NOMO-1 treated with DMSO at 0.1 percent for 48 hours (cell line): ENCODE measurements at regions not wholly inside any gene's neighbourhood (a gene's known extent, or its start where the extent isn't known, plus 50 kb on each side); places are given as distances from the start of the nearest gene placed in this dataset.

Experiments used
- DNase-seq: peaks from one replicate; lab custom pipeline; 2025; ENCODE audit not compliant: unreplicated experiment; lab: John Stamatoyannopoulos, UW

DNA sequence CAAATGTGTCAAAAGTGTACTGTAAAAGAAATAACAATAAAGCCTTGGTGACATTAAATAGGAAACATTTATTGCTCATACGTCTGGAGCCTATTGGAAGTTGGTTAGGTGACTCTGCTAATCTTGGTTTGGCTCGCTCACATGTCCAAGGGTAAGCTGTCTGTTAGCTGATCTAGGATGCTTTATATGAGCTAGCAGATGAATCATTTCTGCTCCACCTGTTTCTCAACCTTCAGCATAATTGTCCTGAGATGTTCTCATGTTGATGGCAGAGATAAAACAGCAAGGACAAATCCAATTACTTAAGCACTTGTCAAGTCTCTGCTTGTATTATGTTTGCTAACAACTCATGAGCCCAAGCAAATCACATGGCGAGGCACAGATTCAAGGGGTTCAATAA is 56.0 kb upstream of the CD53 start:
- no peak for DNase-seq

DNA sequence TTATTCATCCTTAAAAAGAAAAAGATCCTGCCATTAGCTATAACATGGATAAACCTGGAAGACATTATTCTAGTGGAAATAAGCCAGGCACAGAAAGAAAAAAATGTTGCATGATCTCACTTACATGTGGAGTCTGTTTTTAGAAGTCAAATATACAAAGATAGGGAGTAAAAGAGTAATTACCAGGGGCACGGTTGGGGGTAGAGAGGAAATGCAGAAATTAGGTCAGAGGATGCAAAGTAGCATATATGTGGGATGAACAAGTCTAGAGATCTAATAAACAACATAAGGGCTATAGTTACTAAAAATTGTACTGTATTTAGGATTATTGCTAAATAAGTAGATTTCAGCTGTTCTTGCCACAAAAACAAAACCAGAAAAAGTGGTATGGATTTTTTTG is 61.4 kb upstream of the CD53 start:
- DNase-seq, result no peak

DNA sequence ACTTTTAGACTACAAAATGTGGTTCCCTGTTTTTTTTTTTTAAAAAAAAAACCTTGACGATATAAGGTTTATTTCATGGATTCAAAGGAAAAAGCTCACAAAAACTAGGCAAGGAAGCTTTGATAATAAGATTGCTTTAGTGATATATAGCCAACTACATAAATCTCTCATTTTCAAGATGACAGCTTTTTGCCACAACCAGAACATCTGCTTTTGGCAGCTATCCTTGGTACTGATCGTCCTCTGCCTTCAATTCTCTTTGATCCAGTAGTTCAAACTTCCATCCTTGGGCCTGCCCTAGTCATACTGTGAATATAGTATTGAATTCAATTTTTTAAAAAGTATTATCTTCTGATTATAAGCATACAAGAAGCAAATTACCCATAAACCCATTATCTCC is 72.9 kb upstream of the CD53 start:
- no peak for DNase-seq

DNA sequence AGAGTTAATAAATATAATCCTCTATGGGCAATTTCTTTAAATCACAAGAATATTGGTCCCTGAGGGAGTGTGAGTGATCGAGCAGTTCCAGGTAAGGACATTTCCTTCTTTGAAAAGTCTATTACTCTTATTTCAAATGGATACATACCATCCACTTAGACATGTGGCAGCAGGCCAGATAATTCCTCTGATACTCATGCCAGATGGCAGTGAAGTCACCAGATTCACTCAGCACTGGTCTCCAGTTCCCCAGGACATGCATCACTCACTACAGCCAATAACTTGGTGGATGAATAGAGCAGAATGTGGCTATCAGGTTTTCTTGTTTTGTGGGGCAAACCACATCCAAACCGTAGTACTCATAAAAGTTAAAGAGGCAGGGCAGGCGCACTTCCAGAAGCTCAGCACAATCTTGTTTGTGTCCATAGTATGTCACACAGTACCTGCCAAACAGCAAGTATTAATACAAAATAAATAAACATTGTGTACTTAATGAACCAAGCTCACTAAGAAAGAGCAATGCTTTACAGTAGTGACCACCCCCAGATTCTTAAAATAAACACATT is 74.2 kb upstream of the CD53 start:
- DNase-seq, result no peak

DNA sequence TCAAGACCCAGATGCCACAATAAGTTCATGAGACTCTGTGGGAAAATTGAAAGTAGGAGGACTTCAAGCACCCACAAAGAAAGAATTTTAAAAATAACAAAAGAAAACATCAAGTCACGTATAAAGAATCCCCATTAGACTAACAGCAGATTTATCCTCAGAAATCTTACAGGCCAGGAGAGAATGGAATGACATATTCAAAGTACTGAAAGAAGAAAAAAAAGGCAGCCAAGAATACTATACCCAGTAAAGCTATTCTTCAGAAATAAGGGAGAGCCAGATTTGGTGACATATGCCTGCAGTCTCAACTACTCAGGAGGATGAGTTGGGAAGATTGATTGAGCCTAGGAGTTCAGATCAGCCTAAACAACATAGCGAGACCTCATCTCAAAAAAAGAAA is 84.3 kb upstream of the CD53 start:
- no peak for DNase-seq

DNA sequence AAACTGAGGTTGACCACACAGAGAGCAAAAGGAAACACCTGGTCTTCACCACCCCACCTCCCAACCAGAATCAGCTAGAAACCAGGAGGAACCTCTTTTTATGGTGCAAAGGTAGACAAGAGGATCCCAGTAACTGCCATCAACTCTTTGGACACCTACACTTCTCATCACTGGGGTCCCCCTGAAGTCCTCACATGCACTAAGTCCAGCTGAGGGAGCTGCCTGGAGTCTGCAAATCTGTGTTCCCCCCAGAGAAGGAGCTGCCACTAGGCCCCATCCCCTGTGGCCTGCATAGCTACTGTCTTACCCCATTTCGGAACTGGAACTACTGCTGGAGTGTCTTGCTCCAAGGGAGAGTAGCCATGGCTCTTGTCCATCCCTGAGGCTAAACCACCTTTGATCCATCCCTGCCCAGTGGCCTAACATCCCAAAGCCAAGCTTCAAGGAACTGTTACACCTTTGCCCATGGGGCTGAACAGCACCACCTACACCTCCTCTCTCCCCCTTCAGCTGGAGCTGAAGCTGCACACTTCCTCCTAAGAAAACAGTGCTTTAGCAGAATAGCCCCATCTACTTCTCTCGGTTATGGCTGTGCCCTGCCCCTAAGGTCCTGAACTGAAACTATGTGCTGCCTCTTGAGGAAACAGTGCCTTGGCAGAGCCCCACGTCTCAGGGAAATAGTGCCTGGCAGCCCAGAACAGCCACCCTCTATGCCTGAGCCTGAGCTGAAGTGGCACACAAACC is 85.4 kb upstream of the CD53 start:
- no peak for DNase-seq

DNA sequence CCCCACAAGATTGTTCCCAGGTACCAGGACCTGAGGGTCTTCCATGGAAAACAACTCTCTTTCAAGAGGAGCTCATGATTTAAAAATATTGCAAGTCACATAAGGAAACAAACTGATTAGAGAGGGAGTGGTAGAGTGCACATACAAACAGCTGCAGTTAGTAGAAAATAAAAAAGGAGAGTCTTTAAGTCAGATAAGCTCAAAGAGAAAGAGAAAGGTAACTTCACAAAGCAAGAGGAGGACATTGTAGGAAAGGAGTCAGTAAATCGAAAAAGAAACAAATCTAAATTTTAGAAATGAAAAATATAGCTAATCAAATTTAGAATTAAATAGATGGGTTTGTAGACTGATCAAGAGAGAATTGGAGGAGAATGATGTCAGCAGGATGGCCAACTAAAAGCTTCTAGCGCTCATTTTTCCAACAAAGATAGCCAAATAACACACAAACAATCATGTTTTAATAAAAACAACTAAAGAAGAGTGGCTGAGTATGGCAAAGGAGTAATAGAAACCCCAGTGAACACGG is 86.1 kb upstream of the CD53 start:
- no peak for DNase-seq

DNA sequence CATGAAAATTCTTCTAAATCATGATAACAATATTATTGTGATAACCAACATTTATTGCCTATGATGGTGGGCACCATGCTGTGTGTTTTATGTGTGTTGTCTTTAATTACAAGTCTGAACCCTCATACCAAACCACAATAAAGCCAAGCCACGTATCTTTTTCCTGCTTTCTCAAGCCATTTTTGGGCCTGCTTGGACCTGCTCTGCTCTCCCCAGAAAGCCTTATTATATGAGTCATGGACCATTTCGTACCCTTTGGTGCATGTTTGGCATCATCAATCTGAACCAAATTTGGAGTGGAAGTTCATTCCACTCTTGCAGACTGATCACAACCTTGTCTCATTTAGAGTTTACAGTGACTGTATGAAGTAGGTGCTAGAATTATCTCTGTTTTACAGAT is 87.3 kb upstream of the CD53 start:
- no peak for DNase-seq

DNA sequence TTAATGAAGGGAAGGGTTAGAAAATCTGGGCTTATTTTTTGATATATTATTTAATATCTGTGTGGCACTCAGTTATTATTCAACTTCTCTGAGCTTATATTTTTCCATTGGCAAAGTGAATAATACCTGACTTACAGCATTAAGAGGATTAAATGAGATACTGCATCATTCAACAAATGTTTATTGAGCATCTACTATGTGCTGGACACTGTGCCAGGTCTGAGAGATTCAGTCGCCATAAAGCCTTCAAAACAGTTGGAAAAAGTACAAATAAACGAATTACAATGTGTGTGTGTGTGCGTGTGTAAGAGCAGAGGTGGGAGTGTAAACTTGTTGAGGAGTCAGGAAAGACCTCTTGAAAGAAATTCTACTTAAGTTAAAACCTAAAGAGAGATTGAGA is 87.9 kb upstream of the CD53 start:
- no peak for DNase-seq

DNA sequence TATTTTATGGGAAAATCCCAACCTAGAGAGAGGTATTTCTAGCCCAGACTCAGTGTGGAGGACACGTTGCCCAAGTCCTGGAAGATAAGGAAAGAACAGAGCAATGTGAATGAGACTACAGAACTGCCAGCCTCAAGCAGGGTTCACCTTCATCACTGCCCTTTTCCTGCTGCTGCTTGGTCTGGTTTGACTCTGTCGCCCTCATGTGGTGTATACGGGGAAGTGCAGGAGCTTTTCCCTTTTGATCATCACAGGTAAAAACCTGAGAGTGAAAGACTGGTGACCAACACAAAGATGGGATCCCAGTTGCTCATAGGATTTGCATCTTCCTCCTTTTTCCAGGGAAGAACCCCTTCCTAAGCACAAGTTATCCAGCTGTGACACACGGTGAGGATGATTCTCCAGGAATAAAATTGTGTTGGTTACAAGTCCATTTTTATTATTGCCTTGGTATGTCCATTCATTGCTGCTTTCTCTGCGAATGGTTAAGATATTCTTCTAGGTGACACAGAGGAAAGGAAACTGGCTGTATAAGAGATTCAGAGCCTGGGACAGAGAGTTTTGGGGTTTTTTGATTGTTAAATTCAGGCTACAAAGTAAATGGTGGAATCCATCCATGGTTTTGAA is 89.5 kb upstream of the CD53 start:
- DNase-seq, result peak; percentile 71

DNA sequence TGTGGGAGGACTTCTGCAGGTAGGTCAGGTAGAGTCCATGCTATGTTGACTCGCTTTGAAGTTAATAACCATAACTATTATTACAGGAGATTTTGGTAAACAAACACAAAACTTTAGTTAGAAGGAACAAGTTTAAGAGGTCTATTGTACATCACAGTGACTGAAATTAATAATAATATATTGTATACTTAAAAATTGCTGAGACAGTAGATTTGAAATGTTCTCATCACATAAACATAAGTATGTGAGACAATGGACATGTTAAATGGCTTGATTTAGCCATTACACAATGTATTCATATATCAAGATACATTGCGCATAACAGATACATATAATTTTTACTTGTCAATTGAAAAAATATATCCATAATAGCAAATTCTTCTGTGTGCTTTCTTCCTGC is 91.4 kb upstream of the CD53 start:
- DNase-seq, result no peak

DNA sequence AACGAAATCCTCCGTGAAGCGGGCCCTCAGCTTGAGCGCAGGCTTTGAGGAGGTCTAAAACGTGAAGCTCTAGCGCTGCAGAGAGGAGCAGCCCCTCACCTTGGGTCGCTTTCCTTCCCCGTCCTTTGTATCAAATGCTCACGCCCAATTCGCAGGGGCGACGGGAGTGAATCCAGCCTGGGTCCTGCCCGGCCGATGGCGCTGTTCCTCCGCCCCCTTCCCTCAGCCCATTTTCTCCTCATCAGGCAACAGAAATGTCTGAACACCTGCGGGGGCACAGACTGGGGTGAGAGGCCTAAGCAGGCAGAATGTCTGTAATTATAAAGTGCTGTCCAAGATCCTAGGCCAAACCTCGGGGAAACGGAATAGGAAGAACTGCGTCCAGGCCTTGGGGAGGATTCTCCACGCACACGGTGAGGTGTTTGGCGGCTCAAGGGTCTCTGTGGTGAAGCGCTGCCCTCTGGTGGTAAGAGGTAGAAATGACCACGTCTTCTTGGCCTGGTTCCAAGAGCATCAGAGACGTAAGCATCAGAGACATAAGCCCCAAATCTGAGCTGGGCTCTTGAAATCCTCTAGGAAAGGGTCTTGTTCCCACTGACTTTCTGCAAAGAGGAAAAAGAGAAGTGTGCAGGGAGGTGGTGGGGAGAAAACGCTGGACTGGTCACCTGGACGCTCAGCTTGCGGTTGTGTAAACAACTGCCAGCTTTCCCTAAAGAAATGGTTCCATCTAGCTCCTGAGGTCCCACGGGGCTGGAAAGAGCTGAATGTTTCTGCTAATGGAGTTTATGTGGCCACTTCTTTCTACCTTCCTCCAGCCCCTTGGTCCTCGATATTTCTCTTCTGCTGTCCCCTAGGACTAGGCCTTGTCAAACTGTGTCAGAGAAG is 92.1 kb upstream of the CD53 start:
- peak; percentile 62 for DNase-seq

DNA sequence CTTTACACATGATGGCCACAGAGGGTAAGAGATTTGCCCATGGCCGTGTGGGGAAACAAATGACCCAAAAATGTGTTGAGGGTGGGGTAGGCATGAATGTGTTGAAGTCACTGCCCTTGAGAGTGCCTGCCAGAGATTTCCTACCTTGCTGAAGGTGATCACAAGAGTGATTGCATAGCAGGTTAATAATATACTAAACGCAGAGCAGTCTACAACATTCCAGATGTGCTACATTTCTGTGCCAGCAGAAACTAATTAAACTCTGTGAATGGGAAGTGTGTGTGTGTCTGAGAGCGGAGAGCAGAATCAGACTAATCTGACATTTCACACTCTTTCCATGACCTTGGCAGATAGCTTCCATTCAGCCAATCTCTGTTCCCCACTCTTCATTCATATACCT is 93.3 kb upstream of the CD53 start:
- no peak for DNase-seq

DNA sequence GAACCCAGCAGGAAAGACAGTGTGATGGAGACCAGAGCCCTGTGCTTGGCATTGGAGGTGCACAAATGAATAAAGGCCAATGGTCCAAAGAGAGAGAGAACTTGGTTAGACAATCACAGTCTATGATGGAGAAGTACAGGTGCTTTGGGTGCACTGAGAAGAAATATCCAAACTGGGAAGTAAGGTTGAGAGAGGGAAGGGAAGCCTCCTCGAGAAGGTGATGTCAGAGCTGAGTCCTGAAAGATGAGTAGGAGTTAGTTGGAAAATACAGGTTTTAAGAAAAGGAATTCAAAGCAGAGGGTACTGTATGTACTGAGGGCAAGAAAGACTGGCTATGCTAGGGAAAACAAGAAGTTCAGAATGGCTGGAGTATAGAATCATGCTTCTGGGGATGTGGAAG is 94.1 kb upstream of the CD53 start:
- no peak for DNase-seq

DNA sequence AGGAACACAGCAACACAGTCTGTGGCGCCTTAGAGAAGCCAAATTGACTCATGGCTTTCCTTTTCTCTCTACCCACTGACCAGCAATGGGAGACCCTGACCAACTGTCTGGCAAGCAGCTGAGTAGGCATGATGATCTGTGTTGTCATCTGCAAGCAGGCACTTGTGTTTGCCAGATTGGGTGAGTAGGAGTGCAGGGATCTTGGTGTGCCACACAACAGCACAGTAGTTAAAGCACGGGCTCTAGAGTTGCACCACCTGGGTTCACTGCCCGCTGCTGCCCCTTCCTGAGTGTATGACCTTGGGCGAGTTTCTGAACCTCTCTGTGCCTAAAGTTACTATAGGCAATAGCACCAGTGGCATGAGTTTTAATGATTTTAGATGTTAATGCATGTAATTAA is 95.7 kb upstream of the CD53 start:
- no peak for DNase-seq

DNA sequence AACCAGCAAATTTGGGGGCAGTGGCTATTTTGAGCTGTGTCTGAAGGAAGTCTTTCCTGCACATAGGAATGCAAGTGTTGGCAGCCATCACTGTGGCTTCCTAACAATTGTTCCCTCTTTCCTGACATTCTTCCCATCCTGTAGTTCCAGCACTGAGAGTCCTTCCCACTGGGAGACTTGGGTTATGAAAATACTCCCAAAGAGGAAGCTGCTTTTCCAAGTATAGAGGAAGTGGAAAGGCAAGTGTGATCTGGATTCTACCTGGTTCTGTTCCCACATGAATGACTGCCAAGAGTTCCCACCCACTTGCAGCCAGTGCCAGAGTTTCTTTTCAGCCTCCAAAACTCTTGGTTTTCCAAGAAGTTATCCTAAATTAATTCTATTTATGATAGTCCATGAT is 98.5 kb upstream of the CD53 start:
- DNase-seq, result no peak

DNA sequence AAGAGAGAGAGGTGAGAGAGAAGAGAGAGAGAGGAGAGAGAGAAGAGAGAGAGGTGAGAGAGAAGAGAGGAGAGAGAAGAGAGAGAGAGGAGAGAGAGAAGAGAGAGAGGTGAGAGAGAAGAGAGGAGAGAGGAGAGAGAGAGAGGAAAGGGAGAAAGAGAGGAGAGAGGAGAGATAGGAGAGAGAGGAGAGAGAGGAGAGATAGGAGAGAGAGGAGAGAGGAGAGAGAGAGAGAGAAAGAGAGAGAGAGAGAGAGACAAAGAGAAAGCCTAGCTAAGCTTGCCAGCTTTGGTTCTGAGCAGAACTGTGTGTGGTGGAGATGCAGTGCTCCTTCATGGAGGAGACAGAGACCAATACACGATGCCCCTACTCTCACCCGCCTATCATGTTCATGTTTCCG is 99.1 kb upstream of the KCNA3 start:
- DNase-seq, result no peak

DNA sequence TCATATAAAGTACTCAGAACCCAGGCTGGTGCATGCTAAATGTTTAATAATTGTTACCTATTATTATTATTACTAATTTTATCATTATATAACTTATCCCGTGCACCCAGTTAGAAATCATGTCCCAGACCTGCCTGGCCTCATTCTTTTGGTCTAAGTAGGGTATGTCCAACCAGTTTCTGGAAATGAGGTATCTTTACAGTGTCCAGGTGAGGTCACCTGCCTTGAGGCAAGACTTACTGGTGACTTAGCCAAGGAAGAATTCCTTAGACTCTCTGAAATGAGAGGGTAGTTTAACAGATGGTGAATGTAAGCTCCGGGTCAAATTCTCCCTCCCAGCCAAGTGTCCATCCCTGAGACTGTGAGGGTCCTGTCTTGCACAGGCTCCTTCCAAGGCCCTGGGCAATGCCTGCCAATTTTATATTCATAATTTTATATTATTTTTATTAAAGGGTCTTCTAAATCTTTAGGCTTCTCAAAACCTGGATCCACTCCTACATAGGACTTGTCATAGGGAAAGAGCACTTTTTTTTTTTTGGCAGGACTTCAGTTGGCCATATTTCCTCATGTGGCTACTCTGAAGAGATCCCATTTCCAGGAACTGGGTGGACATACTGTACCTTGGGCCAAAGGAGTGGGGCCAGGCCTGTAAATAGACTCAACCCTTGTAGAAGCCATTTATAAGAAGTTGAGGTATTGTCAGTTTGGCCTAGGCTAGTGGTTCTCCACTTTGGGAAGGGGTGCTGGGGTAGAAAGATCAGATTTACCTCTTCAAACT is 96.7 kb upstream of the KCNA3 start:
- no peak for DNase-seq

DNA sequence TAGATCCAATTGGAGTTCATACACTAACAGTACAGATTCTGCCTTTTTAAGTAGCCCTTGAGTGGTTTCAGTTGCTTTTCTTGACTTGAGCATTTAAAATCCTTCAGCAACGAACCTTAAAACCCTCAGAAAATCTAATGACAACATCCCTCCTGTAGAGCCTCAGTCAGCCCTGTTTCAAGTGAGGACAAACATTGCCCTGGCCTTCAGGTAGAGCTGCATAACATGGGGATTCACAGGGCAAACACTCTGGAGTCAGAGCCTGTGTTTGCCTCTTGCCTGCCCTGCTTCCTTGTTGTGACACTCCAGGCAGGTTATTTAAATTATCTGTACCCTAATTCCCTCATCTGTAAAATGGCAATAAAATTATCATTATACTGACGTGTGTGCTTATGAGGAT is 96.1 kb upstream of the KCNA3 start:
- no peak for DNase-seq

DNA sequence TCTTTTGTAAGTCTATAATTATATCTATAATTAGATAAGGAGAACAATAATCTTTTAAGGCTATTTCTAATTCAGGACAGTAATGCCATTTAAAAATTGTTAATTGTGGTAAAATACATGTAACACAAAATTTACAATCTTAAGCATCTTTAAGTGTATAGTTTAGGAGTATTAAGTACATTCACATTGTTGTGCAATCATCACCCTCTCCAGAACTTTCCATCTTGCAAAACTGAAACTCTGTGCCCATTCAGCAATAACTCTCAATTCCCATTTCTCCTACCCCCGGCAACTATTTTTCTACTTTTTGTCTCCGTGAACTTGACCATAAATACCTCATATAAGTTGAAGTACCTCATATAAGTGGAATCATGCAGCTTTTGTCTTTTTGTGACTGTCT is 93.9 kb upstream of the KCNA3 start:
- peak; percentile 18 for DNase-seq

DNA sequence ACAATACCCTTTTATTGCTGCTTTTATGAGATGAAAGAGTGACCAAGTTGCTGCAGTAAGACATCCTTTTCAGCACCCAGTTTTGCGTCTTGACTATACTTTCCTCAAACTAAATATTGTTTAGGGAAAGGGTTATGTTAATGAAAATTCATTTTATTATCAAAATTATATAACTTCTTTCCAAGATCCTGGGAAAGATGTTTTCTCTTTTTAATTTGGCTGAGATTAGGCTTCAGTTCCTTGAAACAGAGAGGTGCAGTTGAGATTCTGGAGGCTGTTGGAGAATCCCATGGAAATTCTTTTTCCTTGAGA is 91.6 kb upstream of the KCNA3 start:
- no peak for DNase-seq
